Mesothelial cell of epicardium (in vitro differentiated cells): ENCODE measurements at regions not wholly inside any gene's neighbourhood (a gene's known extent, or its start where the extent isn't known, plus 50 kb on each side); places are given as distances from the start of the nearest gene placed in this dataset.

Experiments used
- DNase-seq, 2 experiments: peaks; one replicate each; pipeline ENCODE4 v3.0.0; 2021; ENCODE audit warnings: low spot score in 2 of 2; ENCODE audit not compliant: unreplicated experiment in 2 of 2
- H3K27ac Mint-ChIP-seq: 2 replicates; pipeline ENCODE4 v1.8.0; 2021; ENCODE audit warnings: mixed read lengths
- H3K27me3 Mint-ChIP-seq: 2 replicates; pipeline ENCODE4 v1.8.0; 2021; ENCODE audit warnings: low read depth, mixed read lengths
- H3K36me3 Mint-ChIP-seq: 2 replicates; pipeline ENCODE4 v1.8.0; 2021; ENCODE audit warnings: mixed read lengths
- H3K4me1 Mint-ChIP-seq: 2 replicates; pipeline ENCODE4 v1.8.0; 2021; ENCODE audit warnings: mixed read lengths
- H3K4me3 Mint-ChIP-seq: 2 replicates; pipeline ENCODE4 v1.8.0; 2021; ENCODE audit warnings: mild to moderate bottlenecking, moderate library complexity, mixed read lengths
- H3K9me3 Mint-ChIP-seq: 2 replicates; pipeline ENCODE4 v1.8.0; 2021; ENCODE audit warnings: mixed read lengths
- CTCF ChIP-seq: fragments of 200-600 bp; sonication (generic); IDR thresholded peaks from one replicate; pipeline ENCODE4 v1.5.0; 2021; ENCODE audit warnings: antibody characterized with exemption; ENCODE audit not compliant: unreplicated experiment

- Mint-ChIP-seq H3K9me3 (peaks cover 5% of the 10 kb centered on the region), H3K27me3 (no peaks in the 10 kb centered on the region), H3K4me3 (no peak overlapping the region), H3K36me3 (no peaks in the 10 kb centered on the region), H3K4me1 (no peaks in the 10 kb centered on the region), H3K27ac (no peak overlapping the region)
- TF ChIP-seq CTCF = no peak
- no peak for DNase-seq
Observed at GRCh38 chr13:82220641-82221040, 1661.6 kb downstream of the SLITRK1 start.

DNA sequence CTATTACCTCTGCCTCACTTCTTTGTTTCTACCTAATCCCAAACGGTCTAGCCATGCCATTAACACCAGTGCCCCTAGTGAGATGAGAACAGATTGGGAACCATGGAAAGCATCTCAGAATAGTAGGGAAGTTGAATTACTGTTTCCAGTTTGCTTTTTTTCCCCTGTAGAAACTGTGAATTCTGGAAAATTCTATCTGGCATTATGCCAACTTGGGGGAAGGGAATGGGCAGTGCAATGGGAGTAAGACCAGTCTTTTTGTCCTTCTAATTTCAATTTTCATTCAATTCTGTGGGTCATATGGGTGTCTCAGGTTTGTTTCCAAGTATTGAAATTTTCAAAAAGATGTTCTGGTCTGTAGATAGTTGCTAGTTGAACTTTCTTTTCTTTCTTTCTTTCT is 1666.1 kb downstream of the SLITRK1 start:
- Mint-ChIP-seq H3K9me3 (peaks cover 28% of the 10 kb centered on the region), H3K4me3 (no peak overlapping the region), H3K4me1 (no peaks in the 10 kb centered on the region), H3K36me3 (peaks cover 6% of the 10 kb centered on the region), H3K27ac (no peak overlapping the region), H3K27me3 (no peaks in the 10 kb centered on the region)
- no peak for DNase-seq
- TF ChIP-seq CTCF = no peak

- peaks cover 6% of the 10 kb centered on the region for H3K36me3 Mint-ChIP-seq
- H3K9me3 Mint-ChIP-seq = peaks cover 28% of the 10 kb centered on the region
- H3K27ac Mint-ChIP-seq = no peak overlapping the region
- no peak for DNase-seq
- no peaks in the 10 kb centered on the region for H3K4me1 Mint-ChIP-seq
- TF ChIP-seq CTCF = no peak
- H3K27me3 Mint-ChIP-seq = no peaks in the 10 kb centered on the region
- H3K4me3 Mint-ChIP-seq = no peak overlapping the region
Observed at GRCh38 chr13:82214341-82214740, 1667.9 kb downstream of the SLITRK1 start.

GRCh38 chr13:82206241-82206640 is 1676.0 kb downstream of the SLITRK1 start:
- H3K36me3 Mint-ChIP-seq = no peaks in the 10 kb centered on the region
- H3K27ac Mint-ChIP-seq = no peak overlapping the region
- no peaks in the 10 kb centered on the region for H3K9me3 Mint-ChIP-seq
- TF ChIP-seq CTCF = no peak
- no peaks in the 10 kb centered on the region for H3K27me3 Mint-ChIP-seq
- peaks cover 8% of the 10 kb centered on the region for H3K4me1 Mint-ChIP-seq
- DNase-seq = no peak
- no peak overlapping the region for H3K4me3 Mint-ChIP-seq

DNA sequence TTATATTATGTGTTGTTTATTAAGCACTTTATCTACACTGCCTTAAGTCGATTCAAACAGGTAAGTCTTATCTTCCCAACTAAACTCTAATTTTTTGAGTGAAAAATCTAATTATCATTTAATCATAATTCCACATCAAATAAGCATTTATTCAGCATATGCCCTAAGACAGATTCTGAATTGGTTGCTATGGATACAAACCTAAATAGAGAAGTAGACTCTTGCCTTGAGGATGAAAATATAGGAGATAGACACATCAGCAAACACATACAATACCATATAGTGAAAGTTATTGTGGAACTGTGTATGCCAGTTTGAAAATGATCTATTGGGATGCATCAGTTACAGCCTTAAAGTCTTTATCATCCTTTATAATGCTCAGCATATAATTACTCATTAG is 1679.9 kb downstream of the SLITRK1 start:
- no peaks in the 10 kb centered on the region for H3K36me3 Mint-ChIP-seq
- no peak overlapping the region for H3K27ac Mint-ChIP-seq

More for the DNA sequence above, 1679.9 kb downstream of the SLITRK1 start:
- H3K4me3 Mint-ChIP-seq = no peak overlapping the region
- no peak for DNase-seq
- TF ChIP-seq CTCF = no peak
- peaks cover 25% of the 10 kb centered on the region for H3K4me1 Mint-ChIP-seq
- H3K9me3 Mint-ChIP-seq = no peaks in the 10 kb centered on the region
- H3K27me3 Mint-ChIP-seq = no peaks in the 10 kb centered on the region
